SK-N-SH treated with all-trans-retinoic acid at 6 μM for 48 hours (cell line): ENCODE measurements at regions not wholly inside any gene's neighbourhood (a gene's known extent, or its start where the extent isn't known, plus 50 kb on each side); places are given as distances from the start of the nearest gene placed in this dataset.

ENCODE experiments used
- ATAC-seq: fragments of 200-7000 bp; cut with Tn5 transposase; 3 replicates; pipeline ENCODE4 v1.9.1; 2020; ENCODE audit warnings: mild to moderate bottlenecking, moderate library complexity
- BACH2 ChIP-seq: fragments of 250-450 bp; sonication (Bioruptor Pico); IDR thresholded peaks from 2 replicates; pipeline ENCODE4 v1.9.0; 2021; ENCODE audit warnings: mild to moderate bottlenecking, borderline replicate concordance
- CREB5 ChIP-seq: fragments of 250-450 bp; sonication (Bioruptor Pico); IDR thresholded peaks from 2 replicates; pipeline ENCODE4 v1.5.1; 2020; ENCODE audit warnings: low read depth, mild to moderate bottlenecking, moderate library complexity
- CSDC2 ChIP-seq: fragments of 250-450 bp; sonication (Bioruptor Pico); IDR thresholded peaks from 2 replicates; pipeline ENCODE4 v1.5.0; 2020; ENCODE audit warnings: mild to moderate bottlenecking, moderate library complexity
- ESRRG ChIP-seq: fragments of 250-450 bp; sonication (Bioruptor Pico); IDR thresholded peaks from 2 replicates; pipeline ENCODE4 v1.6.1; 2021; ENCODE audit warnings: mild to moderate bottlenecking
- GLIS3 ChIP-seq: fragments of 250-450 bp; sonication (Bioruptor Pico); IDR thresholded peaks from 2 replicates; pipeline ENCODE4 v1.5.0; 2020; ENCODE audit warnings: mild to moderate bottlenecking, moderate library complexity
- ISL1 ChIP-seq: fragments of 250-450 bp; sonication (Bioruptor Pico); IDR thresholded peaks from 2 replicates; pipeline ENCODE4 v2.1.2; 2022; ENCODE audit warnings: mild to moderate bottlenecking, moderate library complexity
- OSR1 ChIP-seq: fragments of 250-450 bp; sonication (Bioruptor Pico); IDR thresholded peaks from 2 replicates; pipeline ENCODE4 v1.8.0; 2022; ENCODE audit warnings: moderate library complexity, mild to moderate bottlenecking, inconsistent platforms
- PPARA ChIP-seq: fragments of 250-450 bp; sonication (Bioruptor Pico); IDR thresholded peaks from 2 replicates; pipeline ENCODE4 v1.5.0; 2020; ENCODE audit warnings: mild to moderate bottlenecking, borderline replicate concordance
- RARB ChIP-seq: fragments of 250-450 bp; sonication (Bioruptor Pico); IDR thresholded peaks from 2 replicates; pipeline ENCODE4 v1.8.0; 2021; ENCODE audit warnings: mild to moderate bottlenecking, moderate library complexity
- TCF4 ChIP-seq: fragments of 250-450 bp; sonication (Bioruptor Pico); IDR thresholded peaks from 2 replicates; pipeline ENCODE4 v1.8.0; 2021; ENCODE audit warnings: mild to moderate bottlenecking, moderate library complexity, borderline replicate concordance
- TOX ChIP-seq: fragments of 250-450 bp; sonication (Bioruptor Pico); IDR thresholded peaks from 2 replicates; pipeline ENCODE4 v1.8.0; 2021; ENCODE audit warnings: mild to moderate bottlenecking, moderate library complexity, borderline replicate concordance
- ZC3H10 ChIP-seq: fragments of 250-450 bp; sonication (Bioruptor Pico); IDR thresholded peaks from 2 replicates; pipeline ENCODE4 v1.5.1; 2021; ENCODE audit warnings: mild to moderate bottlenecking, moderate library complexity
- ZFP3 ChIP-seq: fragments of 250-450 bp; sonication (Bioruptor Pico); IDR thresholded peaks from 2 replicates; pipeline ENCODE4 v1.5.0; 2020; ENCODE audit warnings: mild to moderate bottlenecking, moderate library complexity
- ZFP30 ChIP-seq: fragments of 450-650 bp; formaldehyde crosslinking; IDR thresholded peaks from 2 replicates; pipeline ENCODE4 v1.5.0; 2022; ENCODE audit warnings: mild to moderate bottlenecking, moderate library complexity
- ZNF70 ChIP-seq: fragments of 450-650 bp; formaldehyde crosslinking; IDR thresholded peaks from 2 replicates; pipeline ENCODE4 v1.5.0; 2020; ENCODE audit warnings: mild to moderate bottlenecking, moderate library complexity
- ZNF8 ChIP-seq: fragments of 450-650 bp; formaldehyde crosslinking; IDR thresholded peaks from 2 replicates; pipeline ENCODE4 v1.5.0; 2020; ENCODE audit warnings: mild to moderate bottlenecking, moderate library complexity
- TF ChIP-seq, protein P1 (sequence below): fragments of 250-450 bp; sonication (Bioruptor Pico); IDR thresholded peaks from 2 replicates; pipeline ENCODE4 v1.8.0; 2021; ENCODE audit warnings: low read depth, mild to moderate bottlenecking, moderate library complexity, borderline replicate concordance
- TF ChIP-seq, protein P2 (sequence below): fragments of 250-450 bp; sonication (Bioruptor Pico); IDR thresholded peaks from 2 replicates; pipeline ENCODE4 v1.5.1; 2021; ENCODE audit warnings: mild to moderate bottlenecking, moderate library complexity

DNA sequence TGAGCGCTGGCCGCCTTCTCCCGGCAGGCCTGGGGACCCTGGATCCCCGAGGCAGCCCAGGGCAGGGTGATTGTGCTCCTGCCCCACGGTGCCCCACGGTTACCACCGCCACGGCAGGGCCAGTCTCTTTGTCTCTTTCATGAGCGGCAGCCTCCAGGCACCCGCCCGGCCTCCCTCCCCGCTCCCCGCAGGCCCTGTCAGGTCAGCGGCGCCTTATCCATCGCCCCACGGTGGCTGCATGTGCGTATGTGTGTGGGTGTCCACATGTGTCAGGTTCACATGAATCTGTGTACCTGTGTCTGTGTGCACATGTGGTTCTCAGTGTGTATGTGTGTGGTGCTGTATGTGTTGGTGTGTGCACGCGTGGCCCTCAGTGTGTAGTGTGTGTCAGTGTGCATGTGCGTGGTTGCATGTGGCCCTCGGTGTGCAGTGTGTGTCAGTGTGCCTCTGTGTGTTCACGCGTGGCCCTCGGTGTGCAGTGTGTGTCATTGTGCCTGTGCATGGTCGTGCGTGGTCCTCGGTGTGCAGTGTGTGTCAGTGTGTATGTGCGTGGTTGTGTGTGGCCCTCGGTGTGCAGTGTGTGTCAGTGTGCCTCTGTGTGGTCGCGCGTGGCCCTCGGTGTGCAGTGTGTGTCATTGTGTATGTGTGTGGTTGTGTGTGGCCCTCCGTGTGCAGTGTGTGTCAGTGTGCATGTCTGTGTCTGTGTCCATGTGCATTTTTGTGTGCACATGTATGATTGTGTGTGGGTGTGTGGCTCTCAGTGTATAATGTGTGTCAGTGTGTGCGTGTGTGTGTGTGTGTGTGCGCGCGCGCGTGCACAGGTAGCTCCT lies 239.2 kb upstream of the GSE1 start (continued):
- TF ChIP-seq, protein P1, sequence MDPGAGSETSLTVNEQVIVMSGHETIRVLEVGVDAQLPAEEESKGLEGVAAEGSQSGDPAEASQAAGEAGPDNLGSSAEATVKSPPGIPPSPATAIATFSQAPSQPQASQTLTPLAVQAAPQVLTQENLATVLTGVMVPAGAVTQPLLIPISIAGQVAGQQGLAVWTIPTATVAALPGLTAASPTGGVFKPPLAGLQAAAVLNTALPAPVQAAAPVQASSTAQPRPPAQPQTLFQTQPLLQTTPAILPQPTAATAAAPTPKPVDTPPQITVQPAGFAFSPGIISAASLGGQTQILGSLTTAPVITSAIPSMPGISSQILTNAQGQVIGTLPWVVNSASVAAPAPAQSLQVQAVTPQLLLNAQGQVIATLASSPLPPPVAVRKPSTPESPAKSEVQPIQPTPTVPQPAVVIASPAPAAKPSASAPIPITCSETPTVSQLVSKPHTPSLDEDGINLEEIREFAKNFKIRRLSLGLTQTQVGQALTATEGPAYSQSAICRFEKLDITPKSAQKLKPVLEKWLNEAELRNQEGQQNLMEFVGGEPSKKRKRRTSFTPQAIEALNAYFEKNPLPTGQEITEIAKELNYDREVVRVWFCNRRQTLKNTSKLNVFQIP (CRISPR knock-in tag): no peak
- no peak for TF ChIP-seq ZNF8
- TF ChIP-seq ZFP3 (CRISPR knock-in tag): no peak
- no peak for TF ChIP-seq ESRRG (CRISPR knock-in tag)
- TF ChIP-seq ZFP30 (CRISPR knock-in tag): no peak
- no peak for TF ChIP-seq ZNF70
- no peak for TF ChIP-seq BACH2 (CRISPR knock-in tag)
- no peak for TF ChIP-seq TCF4 (CRISPR knock-in tag)
- no peak for TF ChIP-seq PPARA (CRISPR knock-in tag)
- TF ChIP-seq GLIS3 (CRISPR knock-in tag): no peak
- TF ChIP-seq CREB5: no peak

DNA sequence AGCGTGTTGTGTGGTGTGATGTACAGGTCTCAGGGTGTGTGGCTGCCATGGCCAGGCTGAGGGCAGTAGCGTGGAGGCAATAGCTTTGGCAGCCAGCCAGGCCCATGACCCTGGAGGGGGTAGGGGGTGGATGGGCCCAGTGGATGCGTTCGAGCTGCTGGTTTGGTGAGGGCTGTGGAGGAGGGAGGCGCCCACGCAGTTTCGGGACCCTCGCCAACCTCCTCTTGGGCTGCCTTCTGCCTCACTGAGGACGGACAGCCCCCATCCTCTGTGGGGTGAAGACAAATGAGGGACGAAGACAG lies 238.6 kb upstream of the GSE1 start:
- TF ChIP-seq ZFP3 (CRISPR knock-in tag): no peak
- TF ChIP-seq ZC3H10 (CRISPR knock-in tag): no peak
- TF ChIP-seq, protein P2, sequence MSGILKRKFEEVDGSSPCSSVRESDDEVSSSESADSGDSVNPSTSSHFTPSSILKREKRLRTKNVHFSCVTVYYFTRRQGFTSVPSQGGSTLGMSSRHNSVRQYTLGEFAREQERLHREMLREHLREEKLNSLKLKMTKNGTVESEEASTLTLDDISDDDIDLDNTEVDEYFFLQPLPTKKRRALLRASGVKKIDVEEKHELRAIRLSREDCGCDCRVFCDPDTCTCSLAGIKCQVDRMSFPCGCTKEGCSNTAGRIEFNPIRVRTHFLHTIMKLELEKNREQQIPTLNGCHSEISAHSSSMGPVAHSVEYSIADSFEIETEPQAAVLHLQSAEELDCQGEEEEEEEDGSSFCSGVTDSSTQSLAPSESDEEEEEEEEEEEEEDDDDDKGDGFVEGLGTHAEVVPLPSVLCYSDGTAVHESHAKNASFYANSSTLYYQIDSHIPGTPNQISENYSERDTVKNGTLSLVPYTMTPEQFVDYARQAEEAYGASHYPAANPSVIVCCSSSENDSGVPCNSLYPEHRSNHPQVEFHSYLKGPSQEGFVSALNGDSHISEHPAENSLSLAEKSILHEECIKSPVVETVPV: no peak
- no peak for TF ChIP-seq CSDC2
- no peak for TF ChIP-seq GLIS3 (CRISPR knock-in tag)
- TF ChIP-seq ZFP30 (CRISPR knock-in tag): no peak
- no peak for TF ChIP-seq TOX (CRISPR knock-in tag)
- TF ChIP-seq TCF4 (CRISPR knock-in tag): no peak
- no peak for TF ChIP-seq PPARA (CRISPR knock-in tag)
- TF ChIP-seq RARB: no peak
- TF ChIP-seq BACH2 (CRISPR knock-in tag): no peak
- no peak for TF ChIP-seq ISL1
- ATAC-seq: no peak

DNA sequence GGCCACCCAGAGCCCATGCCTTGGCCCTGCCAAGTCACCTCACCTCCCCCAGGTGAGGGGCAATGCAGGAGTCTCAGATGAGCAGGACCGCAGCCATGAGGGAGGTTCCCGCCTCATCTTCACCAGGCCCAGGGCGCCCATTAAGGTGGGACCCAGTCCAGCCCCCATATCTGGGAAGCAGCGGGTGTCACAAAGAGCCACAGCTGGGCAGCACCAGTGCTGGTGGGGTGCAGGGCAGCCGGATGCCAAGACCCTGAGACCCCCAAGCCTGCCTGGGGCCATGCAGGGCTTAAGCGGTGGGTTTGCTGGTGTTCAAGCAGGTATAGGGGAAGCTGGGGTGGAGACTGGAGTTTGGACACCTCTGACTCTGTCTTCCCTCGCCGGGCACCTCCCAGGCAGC lies 237.8 kb upstream of the GSE1 start:
- ATAC-seq: no peak
- TF ChIP-seq GLIS3 (CRISPR knock-in tag) (no peak), TCF4 (CRISPR knock-in tag) (no peak)
- TF ChIP-seq, protein P2: no peak
- TF ChIP-seq, all 23 proteins: peak for 0

DNA sequence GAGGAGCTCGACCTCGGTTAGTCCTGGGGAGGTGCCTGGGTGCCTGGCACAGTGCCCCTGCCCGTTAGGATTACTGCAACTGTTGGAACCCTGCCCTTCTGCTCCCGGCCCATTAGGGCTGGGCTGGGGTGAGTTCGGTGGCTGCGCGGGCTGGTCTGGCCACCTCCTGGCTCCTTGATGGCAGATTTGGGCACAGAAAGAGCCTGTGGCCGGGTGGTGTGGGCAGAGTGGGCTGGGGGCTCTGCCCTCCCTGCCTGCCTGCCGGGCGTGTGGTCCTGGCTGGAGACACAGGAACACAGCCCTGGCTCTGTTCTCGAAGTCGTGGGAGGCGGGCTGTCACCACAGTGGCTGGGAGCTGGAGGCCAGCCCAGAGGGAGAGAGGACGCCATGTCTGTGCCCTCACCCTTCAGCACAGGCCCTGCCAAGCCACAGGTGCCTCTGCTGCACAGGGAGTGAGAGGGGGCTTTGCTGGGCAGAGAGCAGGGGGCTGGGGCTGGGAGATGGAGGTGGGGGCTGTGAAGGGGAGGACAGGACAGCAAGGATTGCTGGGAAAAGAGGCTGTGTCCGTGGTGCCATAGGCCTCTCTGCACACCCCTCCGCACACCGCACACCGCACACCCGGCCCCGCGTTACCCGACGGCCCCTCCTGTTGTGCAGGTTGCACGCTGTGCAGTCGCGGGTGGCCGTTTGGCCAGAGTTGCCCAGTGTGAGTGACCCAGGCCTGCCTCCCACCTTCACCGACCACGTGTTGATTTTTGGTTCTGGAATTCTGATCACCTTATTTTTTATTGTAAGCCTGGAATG lies 236.6 kb upstream of the GSE1 start:
- TF ChIP-seq OSR1 (CRISPR knock-in tag) (no peak), PPARA (CRISPR knock-in tag) (no peak), CREB5 (no peak)
- peak; percentile 10; the same call in 1 of the 3 replicates for ATAC-seq
